Ishikawa (cell line): ENCODE measurements at regions not wholly inside any gene's neighbourhood (a gene's known extent, or its start where the extent isn't known, plus 50 kb on each side); places are given as distances from the start of the nearest gene placed in this dataset.

Source experiments
- CEBPB ChIP-seq: IDR thresholded peaks from 2 replicates; pipeline ENCODE4 v1.6.1; 2012
- CREB1 ChIP-seq: IDR thresholded peaks from 2 replicates; pipeline ENCODE4 v1.6.1; 2012; ENCODE audit warnings: low read depth
- EGR1 ChIP-seq: IDR thresholded peaks from 2 replicates; pipeline ENCODE4 v1.6.1; 2012
- EP300 ChIP-seq: IDR thresholded peaks from 2 replicates; pipeline ENCODE4 v1.6.1; 2012; ENCODE audit warnings: borderline replicate concordance
- FOXM1 ChIP-seq: IDR thresholded peaks from 2 replicates; pipeline ENCODE4 v1.6.1; 2012; ENCODE audit warnings: low read depth, borderline replicate concordance
- NFIC ChIP-seq: IDR thresholded peaks from 2 replicates; pipeline ENCODE4 v1.6.1; 2012
- RAD21 ChIP-seq: IDR thresholded peaks from 2 replicates; pipeline ENCODE4 v1.6.1; 2012; ENCODE audit warnings: low read depth
- TAF1 ChIP-seq: IDR thresholded peaks from 2 replicates; pipeline ENCODE4 v1.6.1; 2012; ENCODE audit warnings: low read depth, mild to moderate bottlenecking
- TCF12 ChIP-seq: IDR thresholded peaks from 2 replicates; pipeline ENCODE4 v1.6.1; 2012; ENCODE audit warnings: low read depth
- TEAD4 ChIP-seq: IDR thresholded peaks from 2 replicates; pipeline ENCODE4 v1.6.1; 2012
- YY1 ChIP-seq: IDR thresholded peaks from 2 replicates; pipeline ENCODE4 v1.6.1; 2012; ENCODE audit warnings: low read depth
- ZBTB7A ChIP-seq: IDR thresholded peaks from 2 replicates; pipeline ENCODE4 v1.6.1; 2012; ENCODE audit warnings: low read depth
- TF ChIP-seq, protein P1 (sequence below): IDR thresholded peaks from 2 replicates; pipeline ENCODE4 v1.6.1; 2012; ENCODE audit warnings: low read depth, mild to moderate bottlenecking
- TF ChIP-seq, protein P2 (sequence below): IDR thresholded peaks from 2 replicates; pipeline ENCODE4 v1.6.1; 2012
- TF ChIP-seq, protein P3 (sequence below): IDR thresholded peaks from 2 replicates; pipeline ENCODE4 v1.6.1; 2012

DNA sequence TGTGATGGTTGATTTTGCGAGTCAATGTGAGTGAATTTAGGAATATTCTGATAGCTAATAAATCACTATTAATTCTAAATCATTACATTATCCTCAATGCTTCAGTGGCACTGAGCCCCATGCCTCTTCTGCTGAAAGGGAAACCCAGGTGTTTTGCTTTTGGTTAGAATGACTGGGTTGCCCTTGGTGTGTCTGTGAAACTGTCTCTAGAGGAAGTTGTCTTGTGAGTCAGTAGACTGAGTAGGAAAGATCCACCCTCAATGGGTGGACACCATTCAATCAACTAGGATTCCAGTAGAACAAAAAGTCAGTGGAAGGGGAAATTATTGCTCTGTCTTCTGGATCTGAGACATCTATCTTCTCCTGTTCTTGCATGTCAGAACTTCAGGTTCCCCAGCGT lies 472.4 kb downstream of the ANKRD7 start:
- TF ChIP-seq, protein P1, sequence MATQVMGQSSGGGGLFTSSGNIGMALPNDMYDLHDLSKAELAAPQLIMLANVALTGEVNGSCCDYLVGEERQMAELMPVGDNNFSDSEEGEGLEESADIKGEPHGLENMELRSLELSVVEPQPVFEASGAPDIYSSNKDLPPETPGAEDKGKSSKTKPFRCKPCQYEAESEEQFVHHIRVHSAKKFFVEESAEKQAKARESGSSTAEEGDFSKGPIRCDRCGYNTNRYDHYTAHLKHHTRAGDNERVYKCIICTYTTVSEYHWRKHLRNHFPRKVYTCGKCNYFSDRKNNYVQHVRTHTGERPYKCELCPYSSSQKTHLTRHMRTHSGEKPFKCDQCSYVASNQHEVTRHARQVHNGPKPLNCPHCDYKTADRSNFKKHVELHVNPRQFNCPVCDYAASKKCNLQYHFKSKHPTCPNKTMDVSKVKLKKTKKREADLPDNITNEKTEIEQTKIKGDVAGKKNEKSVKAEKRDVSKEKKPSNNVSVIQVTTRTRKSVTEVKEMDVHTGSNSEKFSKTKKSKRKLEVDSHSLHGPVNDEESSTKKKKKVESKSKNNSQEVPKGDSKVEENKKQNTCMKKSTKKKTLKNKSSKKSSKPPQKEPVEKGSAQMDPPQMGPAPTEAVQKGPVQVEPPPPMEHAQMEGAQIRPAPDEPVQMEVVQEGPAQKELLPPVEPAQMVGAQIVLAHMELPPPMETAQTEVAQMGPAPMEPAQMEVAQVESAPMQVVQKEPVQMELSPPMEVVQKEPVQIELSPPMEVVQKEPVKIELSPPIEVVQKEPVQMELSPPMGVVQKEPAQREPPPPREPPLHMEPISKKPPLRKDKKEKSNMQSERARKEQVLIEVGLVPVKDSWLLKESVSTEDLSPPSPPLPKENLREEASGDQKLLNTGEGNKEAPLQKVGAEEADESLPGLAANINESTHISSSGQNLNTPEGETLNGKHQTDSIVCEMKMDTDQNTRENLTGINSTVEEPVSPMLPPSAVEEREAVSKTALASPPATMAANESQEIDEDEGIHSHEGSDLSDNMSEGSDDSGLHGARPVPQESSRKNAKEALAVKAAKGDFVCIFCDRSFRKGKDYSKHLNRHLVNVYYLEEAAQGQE = no peak
- TF ChIP-seq FOXM1 (no peak), TAF1 (no peak), EP300 (no peak), TCF12 (no peak), CREB1 (no peak), YY1 (no peak), TEAD4 (no peak), ZBTB7A (no peak), NFIC (no peak), CEBPB (no peak), RAD21 (no peak), EGR1 (no peak)
- TF ChIP-seq, protein P2, sequence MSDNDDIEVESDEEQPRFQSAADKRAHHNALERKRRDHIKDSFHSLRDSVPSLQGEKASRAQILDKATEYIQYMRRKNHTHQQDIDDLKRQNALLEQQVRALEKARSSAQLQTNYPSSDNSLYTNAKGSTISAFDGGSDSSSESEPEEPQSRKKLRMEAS = no peak
- TF ChIP-seq, protein P3, sequence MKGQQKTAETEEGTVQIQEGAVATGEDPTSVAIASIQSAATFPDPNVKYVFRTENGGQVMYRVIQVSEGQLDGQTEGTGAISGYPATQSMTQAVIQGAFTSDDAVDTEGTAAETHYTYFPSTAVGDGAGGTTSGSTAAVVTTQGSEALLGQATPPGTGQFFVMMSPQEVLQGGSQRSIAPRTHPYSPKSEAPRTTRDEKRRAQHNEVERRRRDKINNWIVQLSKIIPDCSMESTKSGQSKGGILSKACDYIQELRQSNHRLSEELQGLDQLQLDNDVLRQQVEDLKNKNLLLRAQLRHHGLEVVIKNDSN = no peak

DNA sequence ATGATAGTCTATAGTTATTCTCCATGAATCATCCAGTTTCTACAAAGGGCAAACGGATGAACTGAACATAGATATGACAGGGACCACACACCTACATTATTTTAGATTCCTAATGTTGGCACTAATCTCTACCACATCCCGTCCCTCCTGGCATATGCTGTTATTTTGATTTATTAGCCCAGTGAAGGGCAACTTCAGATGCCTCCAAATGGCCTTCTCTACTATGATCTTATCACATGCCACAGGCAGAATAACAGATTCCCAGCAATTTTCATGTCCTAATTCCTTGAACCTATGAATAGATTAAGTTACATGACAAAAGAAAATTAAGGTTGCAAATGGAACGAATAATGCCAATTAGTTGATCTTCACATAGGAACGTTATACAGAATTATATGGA lies 474.7 kb downstream of the ANKRD7 start:
- TF ChIP-seq EGR1 (no peak), YY1 (no peak), CEBPB (no peak), TCF12 (no peak), FOXM1 (no peak), ZBTB7A (no peak), NFIC (no peak), TAF1 (no peak), EP300 (no peak), RAD21 (no peak)
- TF ChIP-seq, protein P1 = no peak

DNA sequence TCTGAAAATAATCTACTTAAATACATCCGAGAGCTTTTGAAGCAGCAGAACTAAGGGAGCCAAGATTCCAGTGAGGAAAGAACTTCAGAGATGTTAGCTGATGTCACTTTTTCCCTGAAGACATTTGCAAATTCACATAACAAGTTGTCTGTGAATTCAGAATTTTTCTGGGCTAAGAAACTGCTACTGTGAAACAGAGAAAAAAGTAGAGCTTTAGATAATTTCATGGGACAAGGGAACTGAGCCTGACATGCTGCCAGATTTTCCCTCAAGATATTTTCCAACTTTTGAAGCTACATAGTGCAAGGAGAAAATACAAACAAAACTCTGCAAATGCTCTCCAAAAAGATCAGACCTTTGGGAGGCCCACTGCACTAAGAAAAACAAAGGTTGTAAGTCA lies 484.2 kb downstream of the ANKRD7 start:
- TF ChIP-seq EGR1 (no peak), YY1 (no peak), ZBTB7A (no peak), RAD21 (no peak), FOXM1 (no peak), TAF1 (no peak), CEBPB (no peak), NFIC (no peak), EP300 (no peak), TEAD4 (no peak), CREB1 (no peak), TCF12 (no peak)
- TF ChIP-seq, protein P2 = no peak
- TF ChIP-seq, protein P3 = no peak
- TF ChIP-seq, protein P1 = no peak

DNA sequence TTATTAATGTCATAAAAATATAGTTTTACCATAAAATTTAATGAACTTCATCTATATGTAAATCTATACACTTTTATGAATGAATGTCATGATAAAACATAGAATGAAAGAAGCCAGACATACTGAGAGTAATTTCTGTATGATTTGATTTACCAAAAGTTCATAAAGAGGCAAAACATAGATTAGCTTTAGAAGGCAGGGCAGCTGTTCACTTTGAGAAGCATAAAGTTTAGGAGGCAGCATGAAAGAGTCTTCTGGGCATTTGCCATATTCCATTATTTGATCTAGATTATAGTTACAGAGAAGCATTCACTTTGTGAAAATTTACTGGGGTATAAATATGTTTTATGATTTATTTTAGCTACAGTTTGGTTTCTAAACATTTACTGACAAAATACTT lies 487.2 kb downstream of the ANKRD7 start:
- no peak for TF ChIP-seq YY1
- TF ChIP-seq TAF1 = no peak
- TF ChIP-seq, protein P2 = no peak
- TF ChIP-seq CEBPB = no peak
- no peak for TF ChIP-seq ZBTB7A
- TF ChIP-seq FOXM1 = no peak

DNA sequence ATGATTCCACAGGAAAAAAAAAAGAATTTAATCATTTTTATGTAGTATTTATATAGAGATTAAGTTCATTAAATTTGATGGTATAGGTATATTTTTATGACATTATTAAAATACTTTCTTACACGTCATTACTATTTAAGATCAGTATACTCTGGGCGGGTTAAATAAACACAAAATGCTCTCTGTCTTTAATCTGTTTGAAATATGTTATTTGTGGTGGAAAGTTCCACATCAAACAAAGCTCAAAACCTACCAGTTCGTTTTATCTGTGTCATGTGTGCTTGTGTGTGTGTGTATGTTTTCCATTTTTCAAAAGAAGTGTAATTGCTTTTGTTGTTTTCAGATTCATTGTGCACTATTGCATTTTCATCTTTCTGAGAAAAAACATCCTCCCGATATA lies 488.5 kb downstream of the ANKRD7 start:
- TF ChIP-seq, protein P2 = no peak
- TF ChIP-seq YY1 (no peak), TAF1 (no peak), RAD21 (no peak), NFIC (no peak), EP300 (no peak), TEAD4 (no peak), EGR1 (no peak), ZBTB7A (no peak), CREB1 (no peak), FOXM1 (no peak), TCF12 (no peak), CEBPB (no peak)
- TF ChIP-seq, protein P1 = no peak
- TF ChIP-seq, protein P3 = no peak
